Keratinocyte (primary cell): ENCODE measurements at regions not wholly inside any gene's neighbourhood (a gene's known extent, or its start where the extent isn't known, plus 50 kb on each side); places are given as distances from the start of the nearest gene placed in this dataset.

Experiments
- DNase-seq: peaks from one replicate; pipeline ENCODE4 v3.0.0-alpha.2; 2011; ENCODE audit warnings: low read depth, missing footprints, low spot score
- FAIRE-seq: peaks from 2 replicates; lab custom pipeline; 2011; peaks lifted over from hg19 to GRCh38; lab: Jason Lieb, UNC
- H2AFZ ChIP-seq: 2 replicates; pipeline ENCODE4 v1.6.0; 2012; ENCODE audit warnings: low read length, control low read depth, inconsistent platforms; ENCODE audit not compliant: control insufficient read depth
- H3K27ac ChIP-seq: 2 replicates; pipeline ENCODE4 v1.5.1; 2011; ENCODE audit warnings: low read length; ENCODE audit not compliant: control insufficient read depth, insufficient read depth
- H3K27me3 ChIP-seq: 3 replicates; pipeline ENCODE4 v1.6.0; 2011; ENCODE audit warnings: low read length; ENCODE audit not compliant: control insufficient read depth, insufficient read depth; ENCODE audit errors: extremely low read depth
- H3K36me3 ChIP-seq, 2 experiments: 2 replicates in 1 of 2; 3 replicates in 1 of 2; pipeline ENCODE4 v1.5.1; 2011; ENCODE audit warnings: low read length in 2 of 2, mild to moderate bottlenecking in 1 of 2; ENCODE audit not compliant: control insufficient read depth in 2 of 2, insufficient read depth in 2 of 2; ENCODE audit errors: extremely low read depth in 1 of 2
- H3K4me1 ChIP-seq: 3 replicates; pipeline ENCODE4 v1.5.1; 2011; ENCODE audit warnings: low read length; ENCODE audit not compliant: control insufficient read depth, insufficient read depth; ENCODE audit errors: extremely low read depth
- H3K4me2 ChIP-seq: 3 replicates; pipeline ENCODE4 v1.6.0; 2011; ENCODE audit warnings: low read depth, low read length; ENCODE audit not compliant: control insufficient read depth, insufficient read depth; ENCODE audit errors: extremely low read depth
- H3K4me3 ChIP-seq, 3 experiments: fragments of 200-600 bp in 1 of 3; sonication (generic) in 1 of 3; 2 replicates in 2 of 3; 3 replicates in 1 of 3; pipeline ENCODE4 v1.5.1; 2011 to 2016; ENCODE audit warnings: low read length in 3 of 3, mild to moderate bottlenecking in 3 of 3, control low read depth in 2 of 3, inconsistent platforms in 1 of 3, low read depth in 1 of 3, mixed read lengths in 1 of 3, mixed run types in 1 of 3, moderate library complexity in 1 of 3; ENCODE audit not compliant: control insufficient read depth in 2 of 3, insufficient read depth in 2 of 3; ENCODE audit errors: extremely low read depth in 1 of 3
- H3K79me2 ChIP-seq: 2 replicates; pipeline ENCODE4 v1.6.0; 2012; ENCODE audit warnings: low read length; ENCODE audit not compliant: control insufficient read depth, insufficient read depth
- H3K9ac ChIP-seq: 3 replicates; pipeline ENCODE4 v1.6.0; 2011; ENCODE audit warnings: low read length; ENCODE audit not compliant: control insufficient read depth, insufficient read depth; ENCODE audit errors: extremely low read depth
- H3K9me1 ChIP-seq: 3 replicates; pipeline ENCODE4 v1.6.0; 2011; ENCODE audit warnings: low read length; ENCODE audit not compliant: control insufficient read depth, insufficient read depth; ENCODE audit errors: extremely low read depth
- H3K9me3 ChIP-seq: 2 replicates; pipeline ENCODE4 v1.5.1; 2012; ENCODE audit warnings: low read depth, low read length; ENCODE audit not compliant: control insufficient read depth
- H4K20me1 ChIP-seq: 3 replicates; pipeline ENCODE4 v1.6.0; 2011; ENCODE audit warnings: low read length; ENCODE audit not compliant: control insufficient read depth, insufficient read depth; ENCODE audit errors: extremely low read depth
- CTCF ChIP-seq, 3 experiments: IDR thresholded peaks in 1 of 3; conservative IDR thresholded peaks in 1 of 3; optimal IDR thresholded peaks in 1 of 3; 2 replicates in 2 of 3; 3 replicates in 1 of 3; pipeline versions ENCODE3 to v1.5.1; 2011; ENCODE audit warnings: low read length in 3 of 3, mild to moderate bottlenecking in 3 of 3, moderate library complexity in 2 of 3, control low read depth in 1 of 3, inconsistent platforms in 1 of 3; ENCODE audit not compliant: insufficient read depth in 2 of 3; ENCODE audit errors: extremely low read depth in 1 of 3
- EZH2 ChIP-seq: IDR thresholded peaks from one replicate; pipeline ENCODE4 v1.6.1; 2012; ENCODE audit warnings: inconsistent platforms, mild to moderate bottlenecking, low read length, moderate library complexity
- dilution Hi-C: fragments of 300-500 bp; cut with MboI; formaldehyde crosslinking; loops from one replicate; pipeline ENCODE4 v1.7.0; 2020; ENCODE audit warnings: low sequenced_read_pairs; ENCODE audit not compliant: extremely low pct_ligation_motif_present

- H3K9me1 ChIP-seq = no peaks in the 10 kb centered on the region
- no peak overlapping the region for H2AFZ ChIP-seq
- no peak overlapping the region for H3K27ac ChIP-seq
- no peaks in the 10 kb centered on the region for H3K4me1 ChIP-seq
- no peaks in the 10 kb centered on the region for H3K27me3 ChIP-seq
- H3K9me3 ChIP-seq = no peaks in the 10 kb centered on the region
- H4K20me1 ChIP-seq = no peaks in the 10 kb centered on the region
- dilution Hi-C loops = no loop called here
- no peaks in the 10 kb centered on the region for H3K79me2 ChIP-seq
- H3K4me2 ChIP-seq = no peak overlapping the region
- DNase-seq (no peak), FAIRE-seq (no peak)
- H3K4me3 ChIP-seq = no peak overlapping the region
- no peaks in the 10 kb centered on the region for H3K36me3 ChIP-seq
- no peak overlapping the region for H3K9ac ChIP-seq
- TF ChIP-seq CTCF (optimal IDR thresholded peaks at IDR 0.05 in 1 of 3, IDR thresholded peaks at IDR 0.05 in 1 of 3, conservative IDR thresholded peaks at IDR 0.05 in 1 of 3; ENCODE audit: extremely low read depth in 1 of 3, insufficient read depth in 2 of 3, low read length in 3 of 3) (no peak), EZH2 (no peak)
These were observed 307.0 kb downstream of the OSTF1 start for GRCh38 chr9:75395336-75395735.

- TF ChIP-seq EZH2 (no peak), CTCF (optimal IDR thresholded peaks at IDR 0.05 in 1 of 3, IDR thresholded peaks at IDR 0.05 in 1 of 3, conservative IDR thresholded peaks at IDR 0.05 in 1 of 3; ENCODE audit: extremely low read depth in 1 of 3, insufficient read depth in 2 of 3, low read length in 3 of 3) (no peak)
- no peak for DNase-seq
- Histone ChIP-seq H2AFZ (no peak overlapping the region), H3K36me3 (no peaks in the 10 kb centered on the region), H3K79me2 (no peaks in the 10 kb centered on the region), H3K4me3 (no peak overlapping the region), H3K4me2 (no peak overlapping the region), H3K9me1 (no peaks in the 10 kb centered on the region), H4K20me1 (no peaks in the 10 kb centered on the region), H3K27ac (no peak overlapping the region), H3K27me3 (no peaks in the 10 kb centered on the region), H3K4me1 (no peaks in the 10 kb centered on the region), H3K9ac (no peak overlapping the region), H3K9me3 (no peaks in the 10 kb centered on the region)
- dilution Hi-C loops = no loop called here
- FAIRE-seq = no peak
These were observed 309.5 kb downstream of the OSTF1 start for GRCh38 chr9:75397836-75398235.
